ENCODE measurements at regions not wholly inside any gene's neighbourhood (a gene's known extent, or its start where the extent isn't known, plus 50 kb on each side); places are given as distances from the start of the nearest gene placed in this dataset.

GRCh38 chr22:49657974-49658590 is 169.6 kb downstream of the BRD1 start:
- no peak for DNase-seq

DNA sequence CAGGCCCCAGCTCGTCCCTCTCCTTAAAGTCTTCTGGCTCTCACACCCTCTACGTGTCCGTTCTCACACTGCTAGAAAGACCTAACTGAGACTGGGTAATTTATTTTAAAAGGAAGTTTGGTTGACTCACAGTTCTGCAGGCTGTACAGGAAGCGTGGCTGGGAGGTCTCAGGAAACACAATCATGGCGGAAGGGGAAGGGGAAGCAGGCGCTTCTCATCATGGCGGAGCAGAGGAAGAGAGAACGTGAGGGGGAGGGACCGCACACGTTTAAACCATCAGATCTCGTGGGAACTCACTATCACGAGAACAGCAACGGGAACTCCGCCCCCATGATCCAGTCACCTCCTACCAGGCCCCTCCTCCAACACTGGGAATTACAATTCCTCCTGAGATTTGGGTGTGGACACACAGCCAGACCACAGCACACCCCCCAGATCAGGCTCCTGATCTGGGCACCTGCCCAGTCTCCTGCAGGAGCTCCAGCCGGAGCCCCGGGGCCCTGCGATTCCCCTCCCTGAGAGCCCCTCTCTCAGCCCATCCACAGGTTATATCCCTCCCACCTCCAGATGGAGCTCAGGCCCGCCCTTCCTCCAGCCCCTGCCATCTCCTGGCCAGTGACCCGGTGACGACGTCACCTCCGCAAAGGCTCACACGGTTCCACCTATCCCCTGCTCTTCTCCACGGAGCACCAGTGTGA is 170.2 kb downstream of the BRD1 start:
- peak; percentile 87 for DNase-seq

GRCh38 chr22:49656883-49657274 is 170.8 kb downstream of the BRD1 start:
- DNase-seq: peak; percentile 60

DNA sequence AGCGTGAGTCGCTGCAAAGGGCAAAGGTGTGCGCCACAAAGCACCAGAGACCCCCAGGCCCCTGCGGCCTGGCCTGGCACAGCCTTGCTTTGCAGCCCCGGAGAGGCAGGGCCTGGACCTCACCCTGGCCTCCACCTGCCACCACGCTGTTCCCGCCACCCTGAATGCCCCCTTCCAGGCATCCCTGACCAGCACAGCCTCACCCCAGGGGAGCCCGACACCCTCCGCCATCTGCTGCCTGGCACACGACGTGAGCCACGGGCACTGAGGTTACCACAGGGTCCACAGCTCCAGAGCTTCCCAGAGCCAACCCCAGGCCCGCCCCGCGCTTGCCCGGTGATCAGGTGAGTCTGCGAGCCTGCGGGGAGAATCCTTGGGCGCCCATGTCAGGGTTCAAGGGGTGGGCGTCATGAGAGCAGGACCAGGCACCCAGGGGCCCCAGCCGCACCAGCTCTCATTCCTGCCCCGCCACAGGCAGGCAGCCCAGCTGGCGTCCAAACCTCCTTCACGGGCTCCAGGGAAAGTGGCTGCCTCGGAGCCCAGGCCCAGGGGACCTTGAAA is 171.3 kb downstream of the BRD1 start:
- DNase-seq: no peak

GRCh38 chr22:49655168-49655812 is 172.4 kb downstream of the BRD1 start:
- no peak for DNase-seq

- DNase-seq: no peak
Observed at GRCh38 chr22:49650336-49651241, 177.1 kb downstream of the BRD1 start.

DNA sequence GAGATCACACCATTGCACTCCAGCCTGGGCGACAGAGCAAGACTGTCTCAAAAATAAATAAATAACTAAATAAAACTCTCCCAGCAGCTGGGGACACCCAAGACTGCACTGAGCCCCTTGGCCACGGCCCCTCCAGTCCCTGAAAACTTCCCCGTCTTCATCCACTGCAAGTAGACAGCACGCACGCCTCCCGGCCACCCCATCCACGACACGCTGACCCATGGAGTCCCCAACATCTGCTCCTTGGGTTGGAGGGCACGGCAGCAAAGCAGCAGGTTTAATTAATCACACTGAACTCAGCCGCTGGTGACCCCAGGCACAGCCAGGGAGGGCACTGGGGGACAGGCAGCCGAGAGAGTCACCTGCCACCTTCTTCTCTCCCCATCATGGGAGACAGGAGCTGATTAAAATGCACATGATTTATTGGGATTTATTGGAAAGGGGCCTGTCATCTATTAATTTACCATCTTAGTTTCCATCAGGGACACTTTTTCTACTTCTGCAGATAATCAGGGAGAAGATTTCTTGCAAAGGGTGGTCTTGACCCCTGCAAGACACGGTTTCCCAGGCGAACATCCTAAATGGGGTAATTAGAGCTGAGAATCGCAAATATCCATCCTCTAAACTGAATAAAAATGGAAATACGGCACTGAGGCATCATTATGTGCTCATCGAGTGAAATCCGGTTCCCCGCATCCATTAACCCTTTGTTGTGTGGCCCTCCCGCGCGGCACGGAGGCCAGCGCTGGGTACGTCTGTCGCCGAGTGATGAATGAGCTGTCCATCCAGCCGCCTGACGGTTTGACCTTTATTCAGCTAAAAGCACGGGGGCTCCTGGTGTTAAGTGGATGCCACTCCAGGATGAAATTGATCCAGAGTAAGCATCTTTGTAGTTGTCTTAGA is 178.3 kb downstream of the BRD1 start:
- DNase-seq: no peak

DNA sequence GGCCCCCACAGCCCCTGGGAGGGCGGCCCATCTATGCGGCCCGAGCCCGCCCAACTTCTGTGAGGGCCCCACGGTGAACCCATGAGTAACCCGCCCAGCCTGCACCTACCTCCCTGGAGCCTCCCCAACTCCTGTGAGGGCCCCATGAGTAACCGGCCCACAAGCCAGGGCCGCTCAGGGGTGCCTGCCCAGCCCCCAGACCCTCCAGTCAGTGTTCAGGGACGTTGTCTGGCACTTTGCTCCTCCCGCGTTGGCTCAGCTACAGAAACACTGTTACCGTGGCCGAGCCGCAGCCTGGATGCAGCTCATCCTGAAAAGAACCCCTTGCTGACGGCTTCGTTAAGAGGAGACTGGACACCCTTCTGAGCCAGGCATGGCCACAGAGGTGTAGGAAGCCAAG is 179.6 kb downstream of the BRD1 start:
- no peak for DNase-seq

DNA sequence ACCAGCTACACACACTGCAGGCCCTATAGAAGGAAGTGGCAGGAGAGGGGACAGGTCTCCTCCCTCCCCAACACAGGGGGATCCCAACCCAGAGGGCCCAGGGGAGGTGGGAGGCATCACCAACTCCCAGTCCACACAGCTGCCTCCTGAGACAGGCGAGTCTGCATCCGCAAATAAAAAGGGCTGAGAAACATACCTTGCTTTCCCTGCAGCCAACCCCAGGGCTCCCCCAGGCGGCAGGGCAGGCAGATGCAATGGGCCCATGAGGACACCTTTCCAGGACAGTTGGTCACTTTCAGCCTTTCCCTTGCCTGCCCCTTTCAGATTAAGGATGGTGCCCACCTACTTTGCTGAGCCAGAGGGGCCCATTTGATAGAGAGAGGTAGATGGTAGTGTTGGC is 180.0 kb downstream of the BRD1 start:
- no peak for DNase-seq

- DNase-seq: no peak
Observed at GRCh38 chr22:49646876-49647275, 180.8 kb downstream of the BRD1 start.

DNA sequence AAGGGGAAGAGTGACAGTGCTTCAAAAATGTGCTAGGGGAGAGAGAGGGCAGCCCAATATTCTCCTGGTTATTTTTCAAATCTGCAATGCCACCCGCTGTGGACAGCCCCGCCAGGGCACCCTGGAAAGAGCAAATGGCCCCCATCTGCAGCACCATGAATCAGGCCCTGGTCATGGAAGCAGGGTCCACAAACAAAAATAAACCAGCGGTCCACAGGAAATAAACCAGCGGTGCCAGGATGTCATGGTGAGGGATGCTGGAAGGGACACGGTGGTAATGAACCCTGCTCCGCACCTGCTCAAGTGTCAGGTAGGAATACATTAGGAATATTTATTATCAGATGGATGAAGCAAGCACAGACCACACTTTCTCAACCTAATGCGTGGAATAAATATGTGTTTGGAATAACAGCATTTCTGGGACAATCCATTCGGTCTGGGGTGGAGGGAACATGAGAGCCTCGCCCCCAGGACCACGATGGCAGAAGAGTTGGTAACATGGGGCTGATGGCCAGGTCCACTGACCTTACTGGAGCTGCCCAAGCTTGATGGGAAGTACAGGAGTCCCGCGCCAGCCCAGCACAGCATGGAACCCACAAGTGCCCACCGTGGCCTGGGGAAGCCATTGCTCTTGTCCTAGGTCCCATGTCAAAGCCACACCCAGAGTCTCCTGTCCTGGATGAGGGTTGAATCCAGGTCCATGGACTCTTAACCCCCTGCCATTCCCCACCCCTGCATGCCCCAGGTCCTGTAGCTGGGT is 181.7 kb downstream of the BRD1 start:
- no peak for DNase-seq

DNA sequence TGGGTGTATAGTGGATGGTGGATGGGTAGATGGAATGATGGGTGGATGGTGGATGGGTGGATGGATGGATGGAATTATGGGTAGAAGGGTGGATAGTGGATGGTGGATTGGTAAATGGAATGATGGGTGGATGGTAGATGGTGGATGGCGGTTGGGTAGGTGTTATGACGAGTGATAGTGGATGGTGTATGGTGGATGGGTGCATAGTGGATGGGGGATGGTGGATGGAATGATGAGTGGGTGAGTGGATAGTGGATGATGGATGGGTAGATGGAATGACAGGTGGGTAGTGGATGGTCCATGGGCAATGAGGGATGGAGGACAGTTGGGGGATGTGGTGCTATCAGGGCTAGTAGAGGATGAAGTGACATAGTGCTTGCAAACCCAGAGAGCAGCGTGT is 182.4 kb downstream of the BRD1 start:
- no peak for DNase-seq

GRCh38 chr22:49643998-49644397 is 183.7 kb downstream of the BRD1 start:
- DNase-seq: no peak

DNA sequence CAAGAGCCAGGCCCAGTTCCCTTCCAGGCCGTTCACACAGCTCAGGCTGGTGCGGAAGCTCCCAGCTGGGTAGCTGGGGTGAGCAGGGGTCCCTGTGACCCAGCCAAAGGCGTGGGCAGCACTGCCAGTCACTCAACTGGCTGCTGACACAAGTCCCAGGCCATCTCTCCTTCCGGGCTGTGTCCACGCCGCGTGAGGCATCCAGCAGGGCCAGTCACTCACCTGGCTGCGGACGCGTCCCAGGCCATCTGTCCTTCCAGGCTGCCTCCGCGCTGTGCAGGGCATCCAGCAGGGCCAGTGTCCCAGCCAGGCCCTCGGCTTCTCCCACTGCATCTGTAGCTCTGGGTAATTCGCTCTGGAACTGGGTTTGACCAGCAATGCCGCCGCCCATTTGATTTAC is 184.2 kb downstream of the BRD1 start:
- DNase-seq: no peak

GRCh38 chr22:49642741-49643140 is 184.9 kb downstream of the BRD1 start:
- DNase-seq: no peak

GRCh38 chr22:49642331-49642730 is 185.3 kb downstream of the BRD1 start:
- DNase-seq: no peak

GRCh38 chr22:49641770-49642313 is 185.8 kb downstream of the BRD1 start:
- no peak for DNase-seq

DNA sequence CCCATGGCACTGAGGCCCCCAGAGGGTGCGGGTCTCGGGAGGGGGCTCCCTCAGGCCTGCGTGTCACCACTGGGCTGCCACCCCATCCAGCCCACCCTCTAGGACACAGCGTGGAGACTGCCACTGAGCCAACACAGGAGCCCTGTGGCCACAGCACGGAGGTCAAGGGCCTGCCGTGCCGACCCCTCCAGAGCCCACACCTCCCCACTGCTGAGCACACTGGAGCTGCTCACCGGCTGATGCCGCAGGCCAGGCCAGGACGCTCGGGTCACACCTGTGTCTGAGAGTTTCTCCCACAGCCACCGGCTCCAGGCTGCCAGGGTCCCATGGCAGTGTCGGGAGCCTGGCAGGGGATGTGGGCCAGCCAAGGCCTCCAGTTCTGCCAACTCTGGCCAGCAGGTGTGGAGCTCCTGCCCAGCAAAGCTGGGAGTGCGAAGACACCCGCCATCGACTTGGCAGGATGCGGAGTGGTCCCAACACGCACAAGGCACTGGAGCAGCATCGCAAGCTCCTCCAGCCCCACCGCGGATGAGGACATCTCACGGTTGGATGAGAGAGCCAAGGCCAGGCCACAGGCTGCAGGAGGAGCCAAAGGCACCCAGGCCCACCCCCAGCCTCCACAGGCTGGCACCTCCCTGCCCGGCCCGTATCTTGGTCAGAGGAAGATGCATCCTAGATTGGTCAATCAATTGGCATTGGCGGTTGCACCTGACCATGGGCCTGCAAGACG is 187.1 kb downstream of the BRD1 start:
- no peak for DNase-seq

DNA sequence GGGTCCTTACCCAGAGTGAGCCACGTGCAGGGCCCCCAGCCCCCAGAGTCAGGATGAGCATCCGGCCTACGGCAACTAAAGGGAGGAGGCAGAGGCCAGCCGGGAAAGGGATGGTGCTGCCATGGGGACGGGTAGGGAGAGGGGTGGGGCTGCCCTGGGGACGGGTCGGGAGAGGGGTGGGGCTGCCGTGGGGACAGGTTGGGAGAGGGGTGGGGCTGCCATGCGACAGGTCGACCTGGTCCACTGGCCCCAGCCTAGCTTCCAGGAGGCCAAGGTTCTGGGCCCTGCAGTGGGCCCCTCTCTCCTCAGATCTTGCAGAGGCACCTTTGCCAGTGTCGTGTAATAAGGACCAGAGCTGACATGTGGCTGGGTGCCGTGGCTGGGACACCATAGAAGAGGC is 187.7 kb downstream of the BRD1 start:
- DNase-seq: no peak

DNA sequence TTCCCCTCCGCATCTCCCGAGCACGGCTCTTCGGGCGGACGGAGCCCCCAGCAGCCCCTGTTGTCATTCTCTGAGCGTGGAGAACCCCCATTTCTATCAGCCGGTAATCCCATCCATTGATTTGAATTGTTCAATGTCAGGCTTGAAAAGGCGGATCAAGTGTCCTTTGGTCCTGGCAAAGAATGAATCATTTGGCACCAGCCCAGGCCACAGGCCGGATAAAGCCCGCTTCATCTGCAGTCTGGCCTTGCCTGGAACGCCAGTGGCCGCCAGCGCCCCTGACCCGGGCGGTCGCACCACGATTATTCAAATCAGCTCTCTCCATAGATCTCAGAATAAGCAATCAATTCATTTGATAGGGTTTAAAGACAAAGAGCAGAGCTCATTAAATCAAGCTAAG is 188.9 kb downstream of the BRD1 start:
- DNase-seq: no peak
